Renal cortex interstitium (tissue), 11 donors: ENCODE measurements at regions not wholly inside any gene's neighbourhood (a gene's known extent, or its start where the extent isn't known, plus 50 kb on each side); places are given as distances from the start of the nearest gene placed in this dataset.
A peak's percentile ranks its signal among the peaks of the same experiment; 100 is the strongest.
"Not testable (repeated sequence)": the region's sequence is repeated elsewhere in the genome, so short reads cannot be mapped to it uniquely, and the experiment has no call there.

Source experiments
- DNase-seq, 11 donors: peaks; one replicate each; pipeline ENCODE4 v3.0.0-alpha.2; 2013; ENCODE audit warnings: low read depth in 9 of 11, low spot score in 4 of 11; ENCODE audit errors: extremely low read depth in 1 of 11

DNA sequence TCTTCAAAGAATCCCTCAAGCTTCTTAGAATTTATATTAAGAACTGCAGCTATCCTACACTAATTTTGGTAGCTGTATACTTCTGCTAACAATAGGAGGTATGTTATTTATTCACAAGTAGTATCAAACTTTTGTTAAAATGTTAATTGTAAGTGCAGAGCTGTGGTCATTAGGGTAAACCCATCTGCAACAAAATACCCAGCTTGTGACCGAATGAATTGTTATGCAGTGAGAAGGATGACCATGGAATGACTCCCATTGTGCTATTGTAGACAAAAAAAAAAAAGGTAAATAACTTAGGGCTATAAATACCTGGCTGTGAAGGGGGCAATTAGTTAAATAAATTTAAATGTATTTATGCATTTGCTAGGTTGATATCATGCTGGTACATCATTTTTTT, 186.1 kb downstream of the ADCYAP1 start:
- DNase-seq: no peak

DNA sequence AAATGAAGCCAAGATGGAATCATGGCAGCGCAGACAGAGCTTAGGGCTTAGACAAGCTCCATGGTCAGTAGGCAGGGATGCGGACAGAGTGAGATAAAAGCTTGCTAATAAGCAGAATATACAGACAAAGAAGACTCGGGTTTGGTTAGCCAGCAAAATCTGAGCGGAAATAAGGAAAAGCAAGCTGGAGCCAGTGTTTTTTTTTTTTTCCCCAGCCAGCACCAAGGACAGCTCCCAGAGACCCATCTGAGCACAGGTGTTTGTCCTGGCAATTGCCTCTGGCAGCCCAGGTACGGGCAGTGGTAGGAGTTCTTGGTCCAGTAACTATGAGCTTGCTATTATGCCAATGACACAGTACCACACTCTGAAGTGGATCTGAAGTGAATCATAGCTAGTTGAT, 187.6 kb downstream of the ADCYAP1 start:
- DNase-seq: peak in 3 of 11 donors; percentile 5 to 33 (median 20)

DNA sequence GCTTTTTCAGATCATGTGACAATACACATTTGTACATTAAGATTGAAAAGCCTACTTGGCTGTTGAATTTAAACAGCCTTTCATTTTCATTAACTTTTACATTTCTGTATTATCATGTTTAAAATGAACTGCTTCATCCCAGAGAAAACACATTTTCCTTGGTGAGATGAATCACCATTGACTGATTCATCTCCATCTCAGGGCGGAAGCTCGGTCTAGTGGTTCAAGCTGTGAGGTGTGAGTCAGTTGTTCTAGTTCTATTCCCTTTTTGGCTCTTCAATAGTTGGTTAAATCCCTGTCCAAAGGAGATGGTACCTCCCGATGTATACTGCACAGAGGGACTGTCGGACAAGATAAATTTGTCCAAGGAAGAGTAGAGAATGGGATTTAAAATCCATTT, 189.7 kb downstream of the ADCYAP1 start:
- DNase-seq: no peak

DNA sequence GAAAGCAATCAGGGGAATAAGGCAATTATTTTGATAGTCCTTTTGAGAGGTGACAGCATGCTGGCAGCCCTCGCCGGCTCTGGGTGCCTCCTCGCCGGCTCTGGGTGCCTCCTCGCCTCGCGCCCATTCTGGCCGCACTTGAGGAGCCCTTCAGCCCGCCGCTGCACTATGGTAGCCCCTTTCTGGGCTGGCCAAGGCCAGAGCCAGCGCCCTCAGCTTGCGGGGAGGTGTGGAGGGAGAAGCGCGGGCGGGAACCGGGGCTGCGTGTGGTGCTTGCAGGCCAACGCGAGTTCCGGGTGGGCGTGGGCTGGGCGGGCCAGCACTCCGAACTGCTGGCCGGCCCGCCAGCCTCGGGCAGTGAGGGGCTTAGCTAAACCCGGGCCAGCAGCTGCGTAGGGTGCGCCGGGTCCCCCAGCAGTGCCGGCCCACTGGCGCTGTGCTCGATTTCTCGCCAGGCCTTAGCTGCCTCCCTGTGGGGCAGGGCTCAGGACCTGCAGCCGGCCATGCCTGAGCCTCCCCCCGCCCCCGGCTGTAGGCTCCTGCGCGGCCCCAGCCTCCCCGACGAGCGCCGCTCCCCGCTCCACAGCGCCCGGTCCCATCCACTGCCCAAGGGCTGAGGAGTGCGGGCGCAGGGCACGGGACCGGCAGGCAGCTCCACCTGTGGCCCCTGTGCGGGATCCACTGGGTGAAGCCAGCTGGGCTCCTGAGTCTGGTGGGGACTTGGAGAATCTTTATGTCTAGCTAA, 193.5 kb downstream of the ADCYAP1 start:
- not testable (repeated sequence) for DNase-seq

DNA sequence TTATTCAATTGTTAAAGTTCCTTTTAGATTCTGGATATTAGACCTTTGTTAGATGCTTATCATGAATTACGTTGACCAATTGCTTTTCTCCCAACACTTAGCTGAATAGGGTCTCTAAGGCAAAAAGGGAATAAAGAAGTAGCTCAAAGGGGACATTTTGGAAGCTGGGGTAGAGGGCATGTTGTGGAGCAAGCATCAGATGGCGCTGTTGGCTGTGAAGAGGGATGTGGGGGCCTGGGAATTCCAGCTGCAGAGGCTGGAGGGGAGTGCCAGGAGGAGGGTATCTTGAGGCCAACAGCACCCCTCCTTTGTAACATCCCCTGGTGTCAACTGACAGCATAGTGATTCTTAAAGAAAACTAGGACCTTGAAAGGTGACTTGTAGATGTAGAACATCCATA, 198.2 kb downstream of the ADCYAP1 start:
- no peak for DNase-seq

DNA sequence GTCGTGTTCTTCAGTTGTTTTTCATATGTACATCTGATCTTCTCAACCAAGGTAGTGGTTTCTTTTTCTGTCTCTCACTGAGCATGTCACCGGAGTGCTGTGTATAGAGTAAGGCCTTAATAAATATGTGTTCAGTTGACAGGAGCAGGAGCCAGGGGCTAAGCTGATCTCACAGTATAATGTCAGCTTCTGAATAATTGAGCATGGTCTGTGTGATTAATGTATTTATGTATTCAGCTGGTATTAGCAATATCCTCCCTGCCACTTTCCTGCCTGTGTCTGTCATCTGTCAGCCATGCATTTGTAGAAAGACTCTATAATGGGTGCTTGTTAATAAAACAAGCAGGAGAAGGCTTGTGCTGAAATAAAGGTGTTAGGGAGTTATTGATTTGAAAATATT, 198.9 kb downstream of the ADCYAP1 start:
- DNase-seq: peak in 1 of 11 donors; percentile 0

DNA sequence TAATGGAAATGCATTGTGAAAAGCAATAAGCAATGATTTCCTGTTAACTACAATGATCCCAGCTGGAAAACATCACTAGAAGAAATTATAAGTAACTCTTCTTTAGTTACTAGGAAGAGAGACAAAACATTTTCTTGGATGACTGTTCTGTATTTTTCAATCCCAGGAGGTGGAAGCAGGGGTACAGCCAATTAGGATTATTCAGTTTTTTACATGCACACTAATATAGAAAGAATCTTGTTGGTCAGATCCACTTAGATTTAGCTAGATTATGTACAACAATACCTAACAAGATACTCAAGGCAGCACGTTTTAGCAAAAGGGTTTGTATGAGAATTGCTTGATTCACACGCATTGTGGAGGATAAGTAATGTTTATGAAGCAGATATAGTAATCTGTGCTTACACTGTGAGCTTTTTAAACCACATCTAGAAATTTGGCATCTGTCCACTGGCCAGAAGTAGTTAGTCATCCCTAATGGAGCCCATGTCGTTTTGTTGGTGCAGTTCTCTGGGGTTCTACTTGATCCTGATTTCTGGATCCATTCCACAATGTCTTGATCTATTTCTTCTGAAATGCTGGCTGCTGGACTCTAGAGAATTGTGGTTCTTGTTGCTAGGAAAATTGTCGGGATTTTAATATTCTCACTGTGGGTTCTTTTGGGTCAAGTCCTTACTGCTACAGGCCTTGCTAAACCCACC, 199.7 kb downstream of the ADCYAP1 start:
- DNase-seq: peak in 4 of 11 donors; percentile 5 to 35 (median 20)

DNA sequence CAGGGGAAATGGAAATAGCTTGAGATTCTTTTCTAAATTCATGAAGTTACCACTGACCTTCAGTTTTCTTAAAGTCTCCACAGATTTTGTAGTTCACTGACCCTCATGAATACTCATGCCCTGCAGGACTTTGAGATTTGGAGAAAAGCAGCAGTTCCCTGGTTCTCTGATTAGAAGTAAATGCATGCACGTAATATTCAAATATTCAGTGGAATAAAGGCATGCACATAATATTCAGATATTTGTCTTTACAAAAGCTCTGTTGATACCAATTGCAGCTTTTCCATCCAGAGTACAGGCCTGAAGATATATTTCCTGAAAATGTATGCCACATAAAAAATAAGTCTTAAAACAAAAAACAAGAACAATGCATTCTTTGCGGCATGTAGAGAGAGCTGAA, 219.8 kb downstream of the ADCYAP1 start:
- DNase-seq: no peak

DNA sequence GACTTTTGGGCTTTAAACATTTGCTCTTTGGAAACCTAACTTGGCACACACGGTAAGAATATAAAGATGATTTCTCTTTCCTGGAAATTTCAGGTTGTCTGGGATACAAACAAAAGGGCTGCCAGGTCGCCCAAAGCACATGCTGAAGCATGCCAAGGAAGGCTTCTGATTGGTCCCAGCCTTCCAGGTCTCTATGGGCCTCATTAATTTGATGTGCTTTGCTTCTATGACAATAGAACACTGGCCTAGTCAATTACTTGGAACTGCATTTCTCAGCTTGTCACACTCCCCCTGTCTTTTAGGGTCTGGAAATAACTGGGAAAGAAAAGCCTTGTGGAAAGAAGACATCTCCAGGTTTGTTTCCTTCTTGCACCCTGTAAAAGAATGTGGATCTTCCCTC, 228.9 kb downstream of the ADCYAP1 start:
- no peak for DNase-seq

DNA sequence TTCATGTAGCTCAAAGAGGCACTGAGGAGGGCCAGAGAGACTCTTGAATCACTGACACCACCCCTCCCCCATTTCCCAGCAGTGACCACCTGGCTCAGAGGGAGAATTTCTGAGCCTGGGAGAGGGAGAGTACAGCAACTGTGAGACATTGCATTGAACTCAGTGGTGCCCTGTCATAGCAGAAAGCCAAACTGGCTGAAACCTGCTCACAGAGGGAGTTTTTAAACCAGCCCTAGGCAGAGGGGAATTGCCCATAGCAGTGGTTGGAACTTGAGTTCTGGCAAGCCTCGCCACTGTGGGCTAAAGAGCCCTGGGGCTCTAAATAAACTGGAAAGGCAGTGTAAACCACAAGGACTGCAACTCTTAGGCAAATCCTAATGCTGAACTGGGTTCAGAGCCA, 243.1 kb downstream of the ADCYAP1 start:
- DNase-seq: no peak

DNA sequence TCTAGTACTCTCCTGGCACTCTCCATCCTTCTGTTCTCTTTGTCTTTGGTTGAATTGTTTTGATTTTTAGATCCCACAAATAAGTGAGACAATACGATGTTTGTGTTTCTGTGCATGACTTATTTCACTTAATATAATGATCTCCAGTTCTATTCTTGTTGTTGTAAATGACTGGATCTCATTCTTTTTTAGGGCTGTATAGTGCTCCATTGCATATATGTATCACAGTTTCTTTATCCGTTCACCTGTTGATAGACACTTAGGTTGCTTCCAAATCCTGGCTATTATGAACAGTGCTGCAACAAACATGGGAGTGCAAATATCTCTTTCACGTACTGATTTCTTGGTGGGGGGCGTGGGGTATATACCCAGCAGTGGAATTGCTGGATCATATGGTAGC, 245.0 kb downstream of the ADCYAP1 start:
- DNase-seq: no peak

DNA sequence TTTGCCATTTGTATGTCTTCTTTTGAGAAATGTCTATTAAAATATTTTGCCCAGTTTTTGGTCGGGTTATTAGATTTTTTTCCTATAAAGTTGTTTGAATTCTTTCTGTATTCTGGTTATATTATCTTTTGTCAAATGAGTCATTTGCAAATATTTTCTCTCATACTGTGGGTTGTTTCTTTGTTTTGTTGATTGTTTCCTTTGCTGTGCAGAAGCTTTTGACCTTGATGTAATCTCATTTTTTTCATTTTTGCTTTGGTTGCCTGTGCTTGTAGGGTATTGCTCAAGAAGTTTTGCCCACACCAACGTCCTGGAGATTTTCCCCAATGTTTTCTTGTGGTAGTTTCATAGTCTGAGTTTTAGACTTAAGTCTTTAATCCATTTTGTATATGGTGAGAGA, 245.7 kb downstream of the ADCYAP1 start:
- no peak for DNase-seq

DNA sequence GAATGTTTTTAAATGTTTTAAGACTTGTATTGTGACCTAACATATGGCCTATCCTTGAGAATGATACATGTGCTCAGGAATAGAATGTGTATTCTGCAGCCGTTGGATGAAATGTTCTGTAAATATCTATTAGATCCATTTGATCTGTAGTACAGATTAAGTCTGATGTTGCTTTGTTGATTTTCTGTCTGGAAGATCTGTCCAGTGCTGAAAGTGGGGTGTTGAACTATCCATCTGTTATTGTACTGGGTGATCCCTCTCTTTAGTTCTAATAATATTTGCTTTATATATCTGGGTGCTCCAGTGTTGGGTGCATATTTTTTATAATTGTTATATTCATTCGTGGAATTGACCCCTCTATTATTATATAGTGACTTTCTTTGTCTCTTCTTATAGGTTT, 248.3 kb downstream of the ADCYAP1 start:
- DNase-seq: not testable (repeated sequence)

DNA sequence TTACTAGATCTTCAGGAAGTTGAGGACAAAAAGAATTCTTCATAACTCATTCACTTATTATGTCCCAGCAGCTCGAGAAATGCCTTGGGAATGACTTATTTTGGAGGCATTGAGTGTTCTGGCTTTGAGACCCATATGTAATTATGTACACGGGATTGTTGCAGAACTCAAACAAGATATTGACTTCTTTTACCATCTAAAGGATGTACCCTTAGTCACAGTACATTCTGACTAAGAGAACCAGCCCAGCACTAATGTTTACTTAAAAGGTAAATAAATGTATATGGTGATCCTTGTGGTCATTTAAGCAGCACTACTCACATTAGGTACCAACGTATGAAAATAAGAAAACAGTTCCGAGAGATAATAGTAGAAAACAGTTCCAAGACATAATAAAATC, 268.9 kb downstream of the ADCYAP1 start:
- DNase-seq: no peak

DNA sequence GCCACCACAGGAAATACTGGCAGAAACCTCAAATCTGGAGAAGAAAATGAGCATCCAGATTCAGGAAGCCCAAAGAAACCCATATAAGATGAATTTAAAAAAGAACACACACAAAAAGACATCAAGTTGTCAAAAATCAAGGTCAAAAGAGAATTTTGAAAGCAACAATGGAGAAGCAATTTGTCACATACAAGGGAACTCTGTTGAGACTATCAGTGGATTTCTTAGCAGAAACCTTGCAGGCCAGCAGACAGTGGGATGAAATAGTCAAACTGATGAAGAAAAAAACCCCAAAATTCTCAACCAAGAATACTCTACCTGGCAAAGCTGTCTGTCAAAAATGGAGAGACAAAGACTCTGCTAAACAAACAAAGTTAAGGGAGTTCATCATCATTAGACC, 272.6 kb downstream of the ADCYAP1 start:
- DNase-seq: no peak

DNA sequence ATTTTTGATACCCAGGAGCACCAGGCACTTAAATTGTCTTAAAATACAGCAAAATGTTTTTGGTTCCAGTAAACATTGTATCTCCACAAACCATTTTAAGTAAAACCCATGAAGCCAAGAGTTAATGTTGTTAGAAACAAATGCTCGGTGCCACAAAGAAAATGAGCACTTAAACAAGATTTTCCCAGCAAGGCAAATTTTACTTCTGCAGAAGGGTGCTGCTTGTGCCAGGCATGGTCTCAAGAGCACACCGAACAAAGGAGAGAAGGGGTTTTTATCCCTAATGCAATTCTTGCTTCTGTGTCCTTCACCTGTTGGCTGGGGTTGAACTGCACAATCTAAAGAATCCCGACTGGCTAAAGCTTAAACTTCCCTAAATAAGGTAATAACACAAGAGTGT, 286.7 kb downstream of the ADCYAP1 start:
- DNase-seq: no peak

DNA sequence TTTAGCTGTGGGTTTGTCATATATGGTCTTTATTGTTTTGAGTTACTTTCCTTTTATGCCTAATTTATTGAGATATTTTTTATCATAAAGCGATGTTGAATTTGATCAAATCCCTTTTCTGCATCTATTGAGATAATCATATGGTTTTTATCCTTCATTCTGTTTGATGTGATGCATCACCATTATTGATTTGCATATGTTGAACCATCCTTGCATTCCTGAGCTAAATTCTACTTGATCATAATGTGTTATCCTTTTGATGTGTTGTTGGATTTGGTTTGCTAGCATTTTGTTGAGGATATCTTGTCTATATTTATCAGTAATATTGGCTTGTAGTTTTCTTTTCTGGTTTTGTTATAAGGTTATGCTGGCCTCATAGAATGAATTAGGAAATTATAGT, 308.5 kb downstream of the ADCYAP1 start:
- DNase-seq: no peak

DNA sequence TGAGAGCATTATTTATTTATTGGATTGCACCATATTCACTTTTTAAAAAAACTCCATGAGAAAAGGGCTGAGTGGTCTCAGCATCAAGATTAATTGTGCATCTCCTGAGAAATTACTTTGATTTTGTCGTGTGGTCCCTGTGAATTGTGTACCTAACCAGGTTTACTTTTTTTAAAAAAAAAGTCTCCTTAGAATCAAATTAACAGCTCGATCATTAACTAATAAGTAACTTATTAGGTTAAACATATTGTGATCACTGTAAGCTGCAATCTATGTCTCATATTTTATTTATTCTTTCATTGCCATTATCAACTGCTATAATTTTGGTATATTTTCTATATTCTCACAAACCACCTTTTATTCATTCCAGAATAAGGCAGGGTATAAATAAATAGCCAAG, 318.2 kb downstream of the ADCYAP1 start:
- no peak for DNase-seq

DNA sequence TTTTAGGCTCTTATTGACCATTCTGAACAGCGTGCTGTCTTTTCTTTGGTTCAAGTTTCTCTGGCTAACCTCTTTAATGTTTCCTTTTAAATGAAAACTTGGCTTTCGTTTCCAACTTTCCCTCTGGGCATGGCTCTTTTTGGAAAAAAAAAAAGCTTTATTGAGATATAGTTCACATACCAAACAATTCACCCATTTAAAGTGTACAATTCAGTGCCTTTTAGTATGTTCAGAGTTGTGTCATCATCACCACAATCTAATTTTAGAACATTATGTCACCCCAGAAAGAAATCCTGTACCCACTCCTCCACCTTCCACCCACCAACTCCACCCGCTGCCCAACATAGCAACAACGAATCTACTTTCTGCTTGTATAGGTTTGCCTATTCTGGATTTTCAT, 322.4 kb downstream of the ADCYAP1 start:
- DNase-seq: no peak

DNA sequence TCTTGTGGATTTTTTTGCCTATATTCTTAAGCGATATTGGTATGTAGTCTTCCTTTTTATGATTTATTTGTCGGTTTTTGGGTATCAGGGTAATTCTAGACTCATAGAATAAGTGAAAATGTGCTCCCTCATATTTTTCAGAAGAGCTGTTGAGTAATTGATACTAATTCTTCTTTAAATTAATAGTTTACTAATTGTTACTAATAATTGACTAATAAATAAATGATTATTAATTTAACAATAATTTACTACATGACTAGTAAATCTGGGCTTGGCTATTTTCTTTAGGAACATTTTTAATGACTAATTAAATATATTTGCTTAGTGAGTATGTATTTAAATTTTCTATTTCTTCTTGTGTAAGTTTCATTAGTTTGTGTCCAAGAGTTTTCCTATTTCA, 325.0 kb downstream of the ADCYAP1 start:
- no peak for DNase-seq

DNA sequence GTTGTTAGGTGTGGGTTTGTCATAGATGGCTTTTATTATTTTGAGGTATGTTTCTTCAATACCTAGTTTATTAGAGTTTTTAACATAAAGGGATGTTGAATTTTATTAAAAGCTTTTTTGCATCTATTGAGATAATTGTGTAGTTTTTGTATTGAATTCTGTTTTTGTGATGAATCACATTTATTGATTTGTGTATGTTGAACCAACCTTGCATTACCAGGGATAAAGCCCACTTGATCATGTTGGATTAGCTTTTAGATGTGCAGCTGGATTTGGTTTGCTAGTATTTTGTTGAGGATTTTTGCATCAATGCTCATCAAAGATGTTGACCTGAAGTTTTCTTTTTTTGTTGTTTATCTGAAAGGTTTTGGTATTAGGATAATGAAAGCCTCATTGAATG, 328.2 kb downstream of the ADCYAP1 start:
- DNase-seq: no peak
